ENCODE measurements at regions not wholly inside any gene's neighbourhood (a gene's known extent, or its start where the extent isn't known, plus 50 kb on each side); places are given as distances from the start of the nearest gene placed in this dataset.

- H3K4me2 ChIP-seq (ENCODE audit: insufficient read depth in 1 of 2, low read depth in 2 of 2, low read length in 2 of 2), result no peak overlapping the region
- no peak overlapping the region for H2BK5ac ChIP-seq (ENCODE audit: low read depth, low read length)
- no peaks in the 10 kb centered on the region for H3K79me2 ChIP-seq (ENCODE audit: control insufficient read depth in 1 of 2, insufficient read depth in 2 of 2, low read length in 2 of 2)
- CTCF ChIA-PET (ENCODE audit: partially characterized antibody), result no interaction called here
- H3K9ac ChIP-seq (replicated peaks in 1 of 4; ENCODE audit: extremely low read depth in 1 of 4, low read depth in 3 of 4, low read length in 3 of 4), result no peak overlapping the region
- no peak overlapping the region for H4K91ac ChIP-seq (replicated peaks; ENCODE audit: insufficient read length, low read length)
- H2AK5ac ChIP-seq (ENCODE audit: low read depth, low read length), result no peak overlapping the region
- H3K4ac ChIP-seq (replicated peaks; ENCODE audit: insufficient read length, low read depth, low read length), result no peak overlapping the region
- TF ChIP-seq ZNF274 (IDR thresholded peaks at IDR 0.05; ENCODE audit: borderline replicate concordance, extremely low read depth, low read length) (no peak), SP1 (IDR thresholded peaks at IDR 0.05; ENCODE audit: low read depth, low read length) (no peak), JUN (IDR thresholded peaks at IDR 0.05; ENCODE audit: low read depth, low read length) (no peak), CBX8 (IDR thresholded peaks at IDR 0.05; ENCODE audit: borderline replicate concordance, low read depth, low read length) (no peak), RXRA (IDR thresholded peaks at IDR 0.05; ENCODE audit: insufficient read depth, low read depth, low read length) (no peak), SUZ12 (IDR thresholded peaks at IDR 0.05; ENCODE audit: low read length) (no peak), KDM5A (IDR thresholded peaks at IDR 0.05; ENCODE audit: low read length) (no peak), RAD21 (IDR thresholded peaks at IDR 0.05 in 1 of 2, conservative IDR thresholded peaks at IDR 0.05 in 1 of 2; ENCODE audit: low read depth in 2 of 2, low read length in 2 of 2) (no peak), TAF1 (IDR thresholded peaks at IDR 0.05; ENCODE audit: low read depth, low read length) (no peak), CEBPB (IDR thresholded peaks at IDR 0.05; ENCODE audit: low read depth, low read length) (no peak), MAFK (IDR thresholded peaks at IDR 0.05; ENCODE audit: low read depth, low read length) (no peak), TCF12 (IDR thresholded peaks at IDR 0.05; ENCODE audit: low read depth, low read length) (no peak)
- POLR2A ChIA-PET (ENCODE audit: partially characterized antibody), result no interaction called here
- no peak overlapping the region for H3K4me3 ChIP-seq (ENCODE audit: extremely low read depth in 1 of 4, insufficient read depth in 2 of 4, low read depth in 3 of 4, low read length in 4 of 4)
- H3K36me3 ChIP-seq (ENCODE audit: control insufficient read depth in 2 of 4, insufficient read depth in 4 of 4, low read length in 3 of 4), result no peaks in the 10 kb centered on the region
- no peak for FAIRE-seq
- no peaks in the 10 kb centered on the region for H4K20me1 ChIP-seq (replicated peaks in 1 of 2; ENCODE audit: control insufficient read depth in 1 of 2, insufficient read depth in 2 of 2, low read length in 2 of 2)
- no peak overlapping the region for H3K14ac ChIP-seq (ENCODE audit: insufficient read length)
- no peaks in the 10 kb centered on the region for H3K79me1 ChIP-seq (ENCODE audit: low read depth, low read length)
- H4K5ac ChIP-seq (ENCODE audit: insufficient read length, low read depth, low read length), result no peak overlapping the region
- no peak overlapping the region for H2BK20ac ChIP-seq (ENCODE audit: low read length)
- no peak overlapping the region for H2BK120ac ChIP-seq (replicated peaks; ENCODE audit: low read depth, low read length)
- no peak overlapping the region for H2BK15ac ChIP-seq (ENCODE audit: low read length)
- no peaks in the 10 kb centered on the region for H3K4me1 ChIP-seq (replicated peaks in 1 of 4; ENCODE audit: control insufficient read depth in 3 of 4, insufficient read depth in 4 of 4, low read length in 3 of 4)
- no peak overlapping the region for H2AFZ ChIP-seq (ENCODE audit: low read length)
- no peaks in the 10 kb centered on the region for H3K9me3 ChIP-seq (ENCODE audit: insufficient read depth in 2 of 2, low read depth in 1 of 2, low read length in 1 of 2)
- no peaks in the 10 kb centered on the region for H3K27me3 ChIP-seq (replicated peaks in 1 of 4; ENCODE audit: control insufficient read depth in 3 of 4, extremely low read depth in 1 of 4, insufficient read depth in 3 of 4, low read length in 3 of 4)
- H3K27ac ChIP-seq (ENCODE audit: low read depth, low read length), result no peak overlapping the region
- no peak overlapping the region for H3K56ac ChIP-seq (replicated peaks; ENCODE audit: insufficient read length, low read depth, low read length)
- H3K18ac ChIP-seq (ENCODE audit: extremely low read depth, low read length), result no peak overlapping the region
- H3K23ac ChIP-seq (ENCODE audit: insufficient read length), result no peak overlapping the region
- H3K23me2 ChIP-seq (ENCODE audit: low read depth, low read length), result no peaks in the 10 kb centered on the region
- H2BK12ac ChIP-seq (ENCODE audit: low read depth, low read length), result no peak overlapping the region
- H4K8ac ChIP-seq (ENCODE audit: extremely low read depth, insufficient read depth, low read length), result no peak overlapping the region
- no peak for DNase-seq (ENCODE audit: low read depth in 1 of 2, low spot score in 2 of 2)
- WGBS, 2 experiments (ENCODE audit: extremely low coverage in 1 of 2, insufficient coverage in 1 of 2, insufficient read length in 1 of 2, insufficient replicate concordance in 2 of 2, low coverage in 1 of 2, low lambda C conversion rate in 2 of 2, missing lambda C conversion rate in 1 of 2), result 94% methylated on average over 2 of the region's 2 CpGs; no CpG with 5 or more reads in 1 of the 2 experiments
These were observed 152.9 kb upstream of the SPEF2 start for GRCh38 chr5:35464757-35465156.

Measured in H1 (cell line).